Keratinocyte (primary cell): ENCODE measurements at regions not wholly inside any gene's neighbourhood (a gene's known extent, or its start where the extent isn't known, plus 50 kb on each side); places are given as distances from the start of the nearest gene placed in this dataset.

Experiments used
- DNase-seq: peaks from one replicate; pipeline ENCODE4 v3.0.0-alpha.2; 2011; ENCODE audit warnings: low read depth, missing footprints, low spot score
- FAIRE-seq: peaks from 2 replicates; lab custom pipeline; 2011; peaks lifted over from hg19 to GRCh38; lab: Jason Lieb, UNC
- H2AFZ ChIP-seq: 2 replicates; pipeline ENCODE4 v1.6.0; 2012; ENCODE audit warnings: low read length, control low read depth, inconsistent platforms; ENCODE audit not compliant: control insufficient read depth
- H3K27ac ChIP-seq: 2 replicates; pipeline ENCODE4 v1.5.1; 2011; ENCODE audit warnings: low read length; ENCODE audit not compliant: control insufficient read depth, insufficient read depth
- H3K27me3 ChIP-seq: 3 replicates; pipeline ENCODE4 v1.6.0; 2011; ENCODE audit warnings: low read length; ENCODE audit not compliant: control insufficient read depth, insufficient read depth; ENCODE audit errors: extremely low read depth
- H3K36me3 ChIP-seq, 2 experiments: 2 replicates in 1 of 2; 3 replicates in 1 of 2; pipeline ENCODE4 v1.5.1; 2011; ENCODE audit warnings: low read length in 2 of 2, mild to moderate bottlenecking in 1 of 2; ENCODE audit not compliant: control insufficient read depth in 2 of 2, insufficient read depth in 2 of 2; ENCODE audit errors: extremely low read depth in 1 of 2
- H3K4me1 ChIP-seq: 3 replicates; pipeline ENCODE4 v1.5.1; 2011; ENCODE audit warnings: low read length; ENCODE audit not compliant: control insufficient read depth, insufficient read depth; ENCODE audit errors: extremely low read depth
- H3K4me2 ChIP-seq: 3 replicates; pipeline ENCODE4 v1.6.0; 2011; ENCODE audit warnings: low read depth, low read length; ENCODE audit not compliant: control insufficient read depth, insufficient read depth; ENCODE audit errors: extremely low read depth
- H3K4me3 ChIP-seq, 3 experiments: fragments of 200-600 bp in 1 of 3; sonication (generic) in 1 of 3; 2 replicates in 2 of 3; 3 replicates in 1 of 3; pipeline ENCODE4 v1.5.1; 2011 to 2016; ENCODE audit warnings: low read length in 3 of 3, mild to moderate bottlenecking in 3 of 3, control low read depth in 2 of 3, inconsistent platforms in 1 of 3, low read depth in 1 of 3, mixed read lengths in 1 of 3, mixed run types in 1 of 3, moderate library complexity in 1 of 3; ENCODE audit not compliant: control insufficient read depth in 2 of 3, insufficient read depth in 2 of 3; ENCODE audit errors: extremely low read depth in 1 of 3
- H3K79me2 ChIP-seq: 2 replicates; pipeline ENCODE4 v1.6.0; 2012; ENCODE audit warnings: low read length; ENCODE audit not compliant: control insufficient read depth, insufficient read depth
- H3K9ac ChIP-seq: 3 replicates; pipeline ENCODE4 v1.6.0; 2011; ENCODE audit warnings: low read length; ENCODE audit not compliant: control insufficient read depth, insufficient read depth; ENCODE audit errors: extremely low read depth
- H3K9me1 ChIP-seq: 3 replicates; pipeline ENCODE4 v1.6.0; 2011; ENCODE audit warnings: low read length; ENCODE audit not compliant: control insufficient read depth, insufficient read depth; ENCODE audit errors: extremely low read depth
- H3K9me3 ChIP-seq: 2 replicates; pipeline ENCODE4 v1.5.1; 2012; ENCODE audit warnings: low read depth, low read length; ENCODE audit not compliant: control insufficient read depth
- H4K20me1 ChIP-seq: 3 replicates; pipeline ENCODE4 v1.6.0; 2011; ENCODE audit warnings: low read length; ENCODE audit not compliant: control insufficient read depth, insufficient read depth; ENCODE audit errors: extremely low read depth
- CTCF ChIP-seq, 3 experiments: IDR thresholded peaks in 1 of 3; conservative IDR thresholded peaks in 1 of 3; optimal IDR thresholded peaks in 1 of 3; 2 replicates in 2 of 3; 3 replicates in 1 of 3; pipeline versions ENCODE3 to v1.5.1; 2011; ENCODE audit warnings: low read length in 3 of 3, mild to moderate bottlenecking in 3 of 3, moderate library complexity in 2 of 3, control low read depth in 1 of 3, inconsistent platforms in 1 of 3; ENCODE audit not compliant: insufficient read depth in 2 of 3; ENCODE audit errors: extremely low read depth in 1 of 3
- EZH2 ChIP-seq: IDR thresholded peaks from one replicate; pipeline ENCODE4 v1.6.1; 2012; ENCODE audit warnings: inconsistent platforms, mild to moderate bottlenecking, low read length, moderate library complexity
- dilution Hi-C: fragments of 300-500 bp; cut with MboI; formaldehyde crosslinking; loops from one replicate; pipeline ENCODE4 v1.7.0; 2020; ENCODE audit warnings: low sequenced_read_pairs; ENCODE audit not compliant: extremely low pct_ligation_motif_present

GRCh38 chr6:134469702-134470456 is 152.0 kb upstream of the SGK1 start:
- Histone ChIP-seq H3K4me2 (no peak overlapping the region), H3K9me1 (no peaks in the 10 kb centered on the region), H2AFZ (no peak overlapping the region), H3K27ac (no peak overlapping the region), H3K36me3 (no peaks in the 10 kb centered on the region), H3K4me1 (peaks cover 32% of the 10 kb centered on the region), H4K20me1 (no peaks in the 10 kb centered on the region), H3K79me2 (no peaks in the 10 kb centered on the region), H3K9ac (no peak overlapping the region), H3K27me3 (no peaks in the 10 kb centered on the region), H3K9me3 (no peaks in the 10 kb centered on the region), H3K4me3 (no peak overlapping the region)
- dilution Hi-C loops, result no loop called here
- no peak for FAIRE-seq
- no peak for DNase-seq
- no peak for TF ChIP-seq EZH2
- TF ChIP-seq CTCF (optimal IDR thresholded peaks at IDR 0.05 in 1 of 3, IDR thresholded peaks at IDR 0.05 in 1 of 3, conservative IDR thresholded peaks at IDR 0.05 in 1 of 3; ENCODE audit: extremely low read depth in 1 of 3, insufficient read depth in 2 of 3, low read length in 3 of 3), result no peak

DNA sequence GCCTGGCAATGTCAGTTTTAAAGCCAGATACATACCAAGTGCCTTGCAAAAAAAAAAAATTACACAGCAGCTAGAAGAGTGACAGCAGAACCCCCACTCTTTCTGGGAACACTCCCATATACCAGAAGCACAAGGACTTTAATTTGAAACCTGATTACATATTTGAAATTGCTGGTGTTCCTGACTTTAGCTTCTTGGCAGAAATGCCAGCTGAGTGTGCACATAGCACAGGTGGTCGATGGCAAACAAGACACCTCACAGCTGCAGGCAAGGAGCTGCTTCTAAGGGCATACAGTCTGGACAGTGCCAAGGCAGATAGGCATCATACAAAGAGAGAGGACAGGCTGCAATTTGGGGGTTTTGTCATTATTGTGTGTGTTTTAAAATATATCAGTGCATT is 150.7 kb upstream of the SGK1 start:
- Histone ChIP-seq H2AFZ (no peak overlapping the region), H3K27ac (no peak overlapping the region), H3K79me2 (no peaks in the 10 kb centered on the region), H3K36me3 (no peaks in the 10 kb centered on the region), H3K27me3 (no peaks in the 10 kb centered on the region), H3K4me1 (peaks cover 41% of the 10 kb centered on the region), H3K9me1 (no peaks in the 10 kb centered on the region), H3K9me3 (no peaks in the 10 kb centered on the region), H4K20me1 (no peaks in the 10 kb centered on the region), H3K4me3 (no peak overlapping the region), H3K4me2 (no peak overlapping the region), H3K9ac (no peak overlapping the region)
- peak; percentile 9 for FAIRE-seq
- no peak for DNase-seq
- dilution Hi-C loops, result no loop called here
- TF ChIP-seq CTCF (optimal IDR thresholded peaks at IDR 0.05 in 1 of 3, IDR thresholded peaks at IDR 0.05 in 1 of 3, conservative IDR thresholded peaks at IDR 0.05 in 1 of 3; ENCODE audit: extremely low read depth in 1 of 3, insufficient read depth in 2 of 3, low read length in 3 of 3) (no peak), EZH2 (no peak)
